ENCODE measurements at regions not wholly inside any gene's neighbourhood (a gene's known extent, or its start where the extent isn't known, plus 50 kb on each side); places are given as distances from the start of the nearest gene placed in this dataset.

GRCh38 chr13:88592105-88592504 lies 920.9 kb downstream of the SLITRK5 start:
- no peak for DNase-seq (ENCODE audit: low read depth)

GRCh38 chr13:88601949-88602348 lies 930.8 kb downstream of the SLITRK5 start:
- DNase-seq (ENCODE audit: low read depth) = no peak

GRCh38 chr13:88602786-88603777 lies 931.9 kb downstream of the SLITRK5 start:
- DNase-seq (ENCODE audit: low read depth) = no peak

GRCh38 chr13:88617176-88617575 lies 946.0 kb downstream of the SLITRK5 start:
- no peak for DNase-seq (ENCODE audit: low read depth)

GRCh38 chr13:88622362-88622973 lies 951.3 kb downstream of the SLITRK5 start:
- peak; percentile 14 for DNase-seq (ENCODE audit: low read depth)

- no peak for DNase-seq (ENCODE audit: low read depth)
These were observed 952.0 kb downstream of the SLITRK5 start for GRCh38 chr13:88623150-88623549.

- no peak for DNase-seq (ENCODE audit: low read depth)
These were observed 955.9 kb downstream of the SLITRK5 start for GRCh38 chr13:88627071-88627470.

GRCh38 chr13:88628882-88629281 lies 957.7 kb downstream of the SLITRK5 start:
- no peak for DNase-seq (ENCODE audit: low read depth)

- DNase-seq (ENCODE audit: low read depth) = no peak
These were observed 966.8 kb downstream of the SLITRK5 start for GRCh38 chr13:88637935-88638334.

- DNase-seq (ENCODE audit: low read depth) = no peak
These were observed 972.1 kb downstream of the SLITRK5 start for GRCh38 chr13:88643233-88643632.

GRCh38 chr13:88648598-88649373 lies 977.6 kb downstream of the SLITRK5 start:
- no peak for DNase-seq (ENCODE audit: low read depth)

- no peak for DNase-seq (ENCODE audit: low read depth)
These were observed 978.7 kb downstream of the SLITRK5 start for GRCh38 chr13:88649855-88650254.

GRCh38 chr13:88651531-88651930 lies 980.4 kb downstream of the SLITRK5 start:
- no peak for DNase-seq (ENCODE audit: low read depth)

GRCh38 chr13:88656751-88657150 lies 985.6 kb downstream of the SLITRK5 start:
- no peak for DNase-seq (ENCODE audit: low read depth)

- DNase-seq (ENCODE audit: low read depth) = no peak
These were observed 999.3 kb downstream of the SLITRK5 start for GRCh38 chr13:88670509-88670908.

- no peak for DNase-seq (ENCODE audit: low read depth)
These were observed 1003.7 kb downstream of the SLITRK5 start for GRCh38 chr13:88674841-88675240.

GRCh38 chr13:88675347-88675996 lies 1004.3 kb downstream of the SLITRK5 start:
- DNase-seq (ENCODE audit: low read depth) = no peak

- no peak for DNase-seq (ENCODE audit: low read depth)
These were observed 1004.8 kb downstream of the SLITRK5 start for GRCh38 chr13:88676016-88676415.

GRCh38 chr13:88685459-88685858 lies 1014.3 kb downstream of the SLITRK5 start:
- DNase-seq (ENCODE audit: low read depth) = no peak

GRCh38 chr13:88701551-88701950 lies 1030.4 kb downstream of the SLITRK5 start:
- DNase-seq (ENCODE audit: low read depth) = no peak

GRCh38 chr13:88704600-88705275 lies 1033.6 kb downstream of the SLITRK5 start:
- no peak for DNase-seq (ENCODE audit: low read depth)

Data from stimulated activated CD8-positive, alpha-beta memory T cell treated with anti-CD3 and anti-CD28 coated beads, Interleukin-15, amount 100 ng/mL, for 1 hour (primary cell).